Esophagus muscularis mucosa (tissue), 4 donors: ENCODE measurements at regions not wholly inside any gene's neighbourhood (a gene's known extent, or its start where the extent isn't known, plus 50 kb on each side); places are given as distances from the start of the nearest gene placed in this dataset.

Experiments used
- DNase-seq: peaks from one replicate; pipeline ENCODE4 v3.0.0-alpha.2; 2017; ENCODE audit errors: extremely low spot score
- H3K27ac ChIP-seq, 4 donors: fragments of 200-600 bp; sonication (generic); replicated peaks in 1 of 4; 1 replicate in 3 of 4; 2 replicates in 1 of 4; pipeline ENCODE4 v1.5.1; 2016 to 2019; ENCODE audit warnings: mild to moderate bottlenecking in 1 of 4
- H3K27me3 ChIP-seq, 4 donors: fragments of 200-600 bp; sonication (generic); one replicate each; pipeline versions ENCODE4 v1.5.1 to v1.6.0; 2016 to 2019
- H3K36me3 ChIP-seq, 4 donors: fragments of 200-600 bp; sonication (generic); one replicate each; pipeline ENCODE4 v1.5.1; 2016 to 2019
- H3K4me1 ChIP-seq, 4 donors: fragments of 200-600 bp; sonication (generic); one replicate each; pipeline ENCODE4 v1.5.1; 2016 to 2019
- H3K4me3 ChIP-seq, 4 donors: fragments of 200-600 bp; sonication (generic); 1 replicate in 2 of 4; 2 replicates in 2 of 4; pipeline ENCODE4 v1.5.1; 2016 to 2019; ENCODE audit warnings: mild to moderate bottlenecking in 4 of 4, moderate library complexity in 1 of 4
- H3K9me3 ChIP-seq, 4 donors: fragments of 200-600 bp; sonication (generic); 1 replicate in 3 of 4; 2 replicates in 1 of 4; pipeline ENCODE4 v1.5.1; 2016 to 2019
- EP300 ChIP-seq: sonication (generic); formaldehyde crosslinking; IDR thresholded peaks from one replicate; pipeline ENCODE4 v1.6.1; 2017; ENCODE audit warnings: antibody characterized with exemption
- POLR2A ChIP-seq: fragments of 450-650 bp; IDR thresholded peaks from one replicate; pipeline ENCODE4 v1.6.1; 2017; ENCODE audit warnings: antibody characterized with exemption, moderate library complexity, mild to moderate bottlenecking, low read depth
- POLR2AphosphoS5 ChIP-seq, 2 donors: sonication (generic); formaldehyde crosslinking; IDR thresholded peaks; one replicate each; pipeline ENCODE4 v1.6.1; 2017; ENCODE audit warnings: antibody characterized with exemption in 2 of 2
- WGBS: methylation state at CpG from one replicate; pipeline ENCODE4 v1.1.5; 2018; 5-methylcytosine and 5-hydroxymethylcytosine counted together
- intact Hi-C: fragments of 100-400 bp; cut with DNase I; formaldehyde crosslinking; loops from one replicate; pipeline ENCODE4 v1.15.1; 2023
- TF ChIP-seq, protein P1 (sequence below), 3 experiments: fragments of 200-600 bp in 2 of 3; fragments of 450-650 bp in 1 of 3; sonication (generic) in 2 of 3; IDR thresholded peaks; one replicate each; pipeline ENCODE4 v1.5.1; 2017 to 2019; ENCODE audit warnings: antibody characterized with exemption in 3 of 3, mild to moderate bottlenecking in 2 of 3, moderate library complexity in 1 of 3

DNA sequence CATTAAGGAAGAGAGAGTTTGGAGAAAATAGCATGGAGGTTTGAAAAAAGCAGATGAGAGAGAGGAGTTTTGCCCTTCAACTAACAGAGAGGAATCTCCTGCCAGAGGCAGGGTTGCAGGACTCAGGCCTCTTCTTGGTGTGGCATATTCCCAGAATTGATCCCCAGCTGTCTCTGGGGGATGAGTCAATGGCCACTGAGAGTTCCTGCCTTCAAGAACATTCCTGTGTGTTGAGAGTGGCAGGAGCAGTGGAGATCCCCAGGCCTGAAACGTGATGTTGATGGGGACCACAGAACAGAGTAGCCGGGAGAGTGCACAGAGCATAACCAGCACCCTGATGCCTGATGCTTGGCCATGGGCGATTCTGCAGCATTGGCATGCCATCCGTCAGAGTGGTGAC, 348.4 kb upstream of the THBS1 start:
- H3K27ac ChIP-seq, result no peak overlapping the region
- H3K27me3 ChIP-seq, result no peaks in the 10 kb centered on the region
- intact Hi-C loops, result no loop called here
- peaks cover 0 to 30% (median 21%) of the 10 kb centered on the region in 4 donors for H3K4me1 ChIP-seq
- 80% methylated on average over 3 of the region's 4 CpGs for WGBS
- no peaks in the 10 kb centered on the region for H3K36me3 ChIP-seq
- no peak for DNase-seq
- no peak overlapping the region for H3K4me3 ChIP-seq
- TF ChIP-seq EP300, result no peak
- TF ChIP-seq POLR2AphosphoS5 (IDR thresholded peaks at IDR 0.05), result no peak
- TF ChIP-seq POLR2A, result no peak
- TF ChIP-seq, protein P1, sequence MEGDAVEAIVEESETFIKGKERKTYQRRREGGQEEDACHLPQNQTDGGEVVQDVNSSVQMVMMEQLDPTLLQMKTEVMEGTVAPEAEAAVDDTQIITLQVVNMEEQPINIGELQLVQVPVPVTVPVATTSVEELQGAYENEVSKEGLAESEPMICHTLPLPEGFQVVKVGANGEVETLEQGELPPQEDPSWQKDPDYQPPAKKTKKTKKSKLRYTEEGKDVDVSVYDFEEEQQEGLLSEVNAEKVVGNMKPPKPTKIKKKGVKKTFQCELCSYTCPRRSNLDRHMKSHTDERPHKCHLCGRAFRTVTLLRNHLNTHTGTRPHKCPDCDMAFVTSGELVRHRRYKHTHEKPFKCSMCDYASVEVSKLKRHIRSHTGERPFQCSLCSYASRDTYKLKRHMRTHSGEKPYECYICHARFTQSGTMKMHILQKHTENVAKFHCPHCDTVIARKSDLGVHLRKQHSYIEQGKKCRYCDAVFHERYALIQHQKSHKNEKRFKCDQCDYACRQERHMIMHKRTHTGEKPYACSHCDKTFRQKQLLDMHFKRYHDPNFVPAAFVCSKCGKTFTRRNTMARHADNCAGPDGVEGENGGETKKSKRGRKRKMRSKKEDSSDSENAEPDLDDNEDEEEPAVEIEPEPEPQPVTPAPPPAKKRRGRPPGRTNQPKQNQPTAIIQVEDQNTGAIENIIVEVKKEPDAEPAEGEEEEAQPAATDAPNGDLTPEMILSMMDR (IDR thresholded peaks at IDR 0.05), result no peak
- no peaks in the 10 kb centered on the region for H3K9me3 ChIP-seq

DNA sequence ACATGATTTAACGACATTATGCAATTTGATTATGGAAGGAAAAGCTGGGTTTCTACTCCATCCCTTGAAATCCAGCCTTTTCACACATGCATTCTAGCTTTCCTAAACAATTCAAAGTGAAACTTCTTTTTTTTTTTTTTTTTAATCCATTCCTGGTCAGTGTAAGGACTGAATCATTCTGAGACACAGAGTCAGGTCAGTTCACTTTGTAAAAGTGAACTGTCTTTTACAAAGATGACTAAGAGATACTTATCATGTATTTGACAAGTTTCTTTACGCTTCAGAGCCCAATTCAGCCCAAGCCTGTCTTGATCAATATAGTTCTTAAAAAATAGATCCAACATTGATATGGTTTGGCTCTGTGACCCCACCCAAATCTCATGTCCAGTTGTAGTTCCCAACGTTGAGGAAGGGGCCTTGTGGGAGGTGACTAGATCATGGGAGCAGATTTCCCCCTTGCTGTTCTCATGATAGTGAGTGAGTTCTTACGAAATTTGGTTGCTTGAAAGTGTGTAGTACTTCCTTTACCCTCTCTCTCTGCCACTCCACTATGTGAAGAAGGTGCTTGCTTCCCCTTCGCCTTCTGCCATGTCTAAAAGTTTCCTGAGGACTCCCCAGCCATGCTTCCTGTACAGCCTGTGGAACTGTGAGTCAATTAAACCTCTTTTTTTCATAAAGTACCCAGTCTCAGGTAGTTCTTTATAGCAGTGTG, 345.6 kb upstream of the THBS1 start:
- no peak overlapping the region for H3K4me3 ChIP-seq
- no peaks in the 10 kb centered on the region for H3K27me3 ChIP-seq
- no peaks in the 10 kb centered on the region for H3K9me3 ChIP-seq
- intact Hi-C loops, result no loop called here
- DNase-seq, result no peak
- H3K27ac ChIP-seq, result no peak overlapping the region
- 79% methylated on average over 5 of the region's 5 CpGs for WGBS
- H3K36me3 ChIP-seq, result no peaks in the 10 kb centered on the region
- no peak for TF ChIP-seq EP300
- TF ChIP-seq POLR2AphosphoS5 (IDR thresholded peaks at IDR 0.05), result no peak
- TF ChIP-seq POLR2A, result no peak
- TF ChIP-seq, protein P1 (IDR thresholded peaks at IDR 0.05), result no peak
- peaks cover 0 to 24% (median 14%) of the 10 kb centered on the region in 4 donors for H3K4me1 ChIP-seq

DNA sequence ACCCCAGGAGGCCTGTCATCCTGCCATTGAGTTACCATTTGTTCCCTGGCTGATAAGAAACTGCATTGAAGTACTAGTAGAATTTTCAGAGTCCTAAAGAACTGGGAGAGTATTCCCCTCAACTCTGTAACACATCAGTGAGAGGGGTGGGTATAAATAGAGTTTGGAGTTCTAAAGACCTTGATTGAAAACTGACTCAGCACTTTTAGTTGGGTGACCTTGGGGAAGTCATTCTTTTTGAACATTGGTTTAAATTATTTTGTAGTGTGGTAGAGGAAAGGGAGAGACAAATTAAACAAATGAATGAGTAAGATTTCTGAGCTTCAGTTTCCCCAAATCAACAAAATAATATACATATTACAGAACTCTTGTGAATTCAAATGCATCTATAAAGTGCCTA, 344.5 kb upstream of the THBS1 start:
- intact Hi-C loops, result no loop called here
- DNase-seq, result no peak
- TF ChIP-seq POLR2AphosphoS5 (IDR thresholded peaks at IDR 0.05) (no peak), EP300 (no peak), POLR2A (no peak)
- TF ChIP-seq, protein P1 (IDR thresholded peaks at IDR 0.05), result no peak
- no peaks in the 10 kb centered on the region for H3K9me3 ChIP-seq
- no peak overlapping the region for H3K27ac ChIP-seq
- H3K27me3 ChIP-seq, result no peaks in the 10 kb centered on the region
- no peak overlapping the region for H3K4me3 ChIP-seq
- no peaks in the 10 kb centered on the region for H3K36me3 ChIP-seq
- H3K4me1 ChIP-seq, result peaks cover 0 to 13% (median 4%) of the 10 kb centered on the region in 4 donors

DNA sequence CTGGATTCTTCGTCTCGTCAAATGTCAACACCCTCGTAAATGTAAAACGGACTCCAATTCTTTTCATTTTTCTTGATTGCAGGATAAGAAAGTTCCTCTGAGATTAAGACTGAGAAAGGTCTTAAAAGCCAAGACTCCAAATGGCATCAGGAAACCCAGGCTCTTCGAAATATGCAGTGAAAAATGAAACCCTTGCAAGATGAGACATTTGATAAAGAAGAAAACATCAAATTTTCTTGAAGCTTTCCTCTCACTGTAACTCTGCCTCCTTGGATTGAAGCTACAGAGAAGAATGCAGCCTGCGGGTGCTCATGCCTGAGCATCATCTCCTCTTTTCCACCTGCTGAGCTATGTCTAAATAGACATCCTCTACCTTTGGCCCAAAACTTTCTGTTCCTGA, 342.4 kb upstream of the THBS1 start:
- WGBS, result 94% methylated on average over 6 of the region's 6 CpGs

More for the DNA sequence above, 342.4 kb upstream of the THBS1 start:
- no peaks in the 10 kb centered on the region for H3K4me1 ChIP-seq
- H3K9me3 ChIP-seq, result no peaks in the 10 kb centered on the region
- TF ChIP-seq, protein P1 (IDR thresholded peaks at IDR 0.05), result no peak
- H3K36me3 ChIP-seq, result no peaks in the 10 kb centered on the region
- H3K27me3 ChIP-seq, result no peaks in the 10 kb centered on the region
- no peak overlapping the region for H3K4me3 ChIP-seq
- no peak overlapping the region for H3K27ac ChIP-seq
- DNase-seq, result no peak
- intact Hi-C loops, result no loop called here
